ENCODE measurements at regions not wholly inside any gene's neighbourhood (a gene's known extent, or its start where the extent isn't known, plus 50 kb on each side); places are given as distances from the start of the nearest gene placed in this dataset.

DNA sequence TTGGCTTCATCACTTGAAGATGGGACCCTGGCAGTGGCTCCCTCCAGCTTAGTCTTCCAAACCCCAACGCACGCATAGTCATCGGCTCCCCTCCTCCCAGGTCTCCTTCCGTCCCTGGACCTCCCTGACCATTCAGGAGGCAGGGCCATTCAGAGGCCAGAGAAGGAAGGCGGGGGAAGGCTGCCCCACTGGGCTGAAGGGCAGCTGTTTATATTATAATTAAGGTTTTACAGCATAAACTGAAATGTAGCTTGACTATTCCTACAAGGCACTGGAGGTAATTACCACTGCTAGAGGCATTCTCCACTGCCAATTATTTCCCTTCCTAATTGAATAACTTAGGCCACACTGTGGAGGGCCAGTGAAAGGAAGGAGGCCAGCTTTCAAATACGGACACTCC lies 170.6 kb upstream of the PROX1 start:
- Histone ChIP-seq H3K36me3 (ENCODE audit: low read depth) (no peaks in the 10 kb centered on the region), H3K9me3 (no peaks in the 10 kb centered on the region), H3K4me3 (no peak overlapping the region), H3K4me1 (ENCODE audit: low read depth) (no peaks in the 10 kb centered on the region)
- DNase-seq: no peak
- no peak for ATAC-seq
- TF ChIP-seq, protein P1, sequence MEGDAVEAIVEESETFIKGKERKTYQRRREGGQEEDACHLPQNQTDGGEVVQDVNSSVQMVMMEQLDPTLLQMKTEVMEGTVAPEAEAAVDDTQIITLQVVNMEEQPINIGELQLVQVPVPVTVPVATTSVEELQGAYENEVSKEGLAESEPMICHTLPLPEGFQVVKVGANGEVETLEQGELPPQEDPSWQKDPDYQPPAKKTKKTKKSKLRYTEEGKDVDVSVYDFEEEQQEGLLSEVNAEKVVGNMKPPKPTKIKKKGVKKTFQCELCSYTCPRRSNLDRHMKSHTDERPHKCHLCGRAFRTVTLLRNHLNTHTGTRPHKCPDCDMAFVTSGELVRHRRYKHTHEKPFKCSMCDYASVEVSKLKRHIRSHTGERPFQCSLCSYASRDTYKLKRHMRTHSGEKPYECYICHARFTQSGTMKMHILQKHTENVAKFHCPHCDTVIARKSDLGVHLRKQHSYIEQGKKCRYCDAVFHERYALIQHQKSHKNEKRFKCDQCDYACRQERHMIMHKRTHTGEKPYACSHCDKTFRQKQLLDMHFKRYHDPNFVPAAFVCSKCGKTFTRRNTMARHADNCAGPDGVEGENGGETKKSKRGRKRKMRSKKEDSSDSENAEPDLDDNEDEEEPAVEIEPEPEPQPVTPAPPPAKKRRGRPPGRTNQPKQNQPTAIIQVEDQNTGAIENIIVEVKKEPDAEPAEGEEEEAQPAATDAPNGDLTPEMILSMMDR (IDR thresholded peaks at IDR 0.05): no peak
- intact Hi-C loops (cut with DNase I, micrococcal nuclease): no loop called here

DNA sequence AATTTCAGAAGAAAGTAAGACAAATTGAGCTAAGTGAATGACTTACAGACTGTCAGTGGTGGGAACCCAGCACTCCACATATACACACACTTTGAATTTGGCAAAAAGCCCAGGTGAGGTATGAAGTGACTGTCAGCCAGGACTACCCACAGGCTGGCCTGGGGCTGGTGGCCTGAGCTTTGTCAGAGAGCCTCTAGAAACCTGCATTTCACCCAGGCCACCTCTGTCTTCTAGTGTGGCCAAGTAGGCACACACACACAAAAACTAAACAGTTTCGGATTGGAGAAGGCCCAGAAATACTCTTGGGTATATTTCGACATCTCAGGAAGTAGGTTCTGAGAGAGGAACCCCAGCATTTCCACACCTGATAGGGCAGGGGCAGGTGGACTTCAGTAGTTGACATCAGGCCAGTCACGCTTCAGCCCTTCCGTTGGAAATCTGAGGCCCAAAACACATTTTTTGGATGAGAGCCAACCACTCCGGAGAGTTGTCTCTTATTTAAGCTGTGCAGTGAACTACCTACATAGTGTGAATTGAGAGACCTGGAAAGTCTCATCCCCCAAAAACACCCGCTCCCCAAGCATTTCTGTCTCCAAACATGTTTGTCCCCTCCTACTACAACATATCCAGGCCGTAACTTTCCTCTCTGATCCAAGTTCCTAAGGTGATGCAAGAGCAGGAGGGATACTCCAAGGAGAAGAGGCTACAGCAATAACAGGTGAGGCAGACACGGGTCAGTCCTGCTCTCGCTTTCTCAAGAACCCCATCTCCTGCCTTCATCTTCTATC lies 167.2 kb upstream of the PROX1 start:
- no peak for ATAC-seq
- H3K4me3 ChIP-seq: no peak overlapping the region
- TF ChIP-seq, protein P1 (IDR thresholded peaks at IDR 0.05): no peak
- H3K36me3 ChIP-seq (ENCODE audit: low read depth): no peaks in the 10 kb centered on the region
- H3K4me1 ChIP-seq (ENCODE audit: low read depth): no peaks in the 10 kb centered on the region
- DNase-seq: no peak
- H3K9me3 ChIP-seq: no peaks in the 10 kb centered on the region
- intact Hi-C loops (cut with DNase I, micrococcal nuclease): no loop called here

DNA sequence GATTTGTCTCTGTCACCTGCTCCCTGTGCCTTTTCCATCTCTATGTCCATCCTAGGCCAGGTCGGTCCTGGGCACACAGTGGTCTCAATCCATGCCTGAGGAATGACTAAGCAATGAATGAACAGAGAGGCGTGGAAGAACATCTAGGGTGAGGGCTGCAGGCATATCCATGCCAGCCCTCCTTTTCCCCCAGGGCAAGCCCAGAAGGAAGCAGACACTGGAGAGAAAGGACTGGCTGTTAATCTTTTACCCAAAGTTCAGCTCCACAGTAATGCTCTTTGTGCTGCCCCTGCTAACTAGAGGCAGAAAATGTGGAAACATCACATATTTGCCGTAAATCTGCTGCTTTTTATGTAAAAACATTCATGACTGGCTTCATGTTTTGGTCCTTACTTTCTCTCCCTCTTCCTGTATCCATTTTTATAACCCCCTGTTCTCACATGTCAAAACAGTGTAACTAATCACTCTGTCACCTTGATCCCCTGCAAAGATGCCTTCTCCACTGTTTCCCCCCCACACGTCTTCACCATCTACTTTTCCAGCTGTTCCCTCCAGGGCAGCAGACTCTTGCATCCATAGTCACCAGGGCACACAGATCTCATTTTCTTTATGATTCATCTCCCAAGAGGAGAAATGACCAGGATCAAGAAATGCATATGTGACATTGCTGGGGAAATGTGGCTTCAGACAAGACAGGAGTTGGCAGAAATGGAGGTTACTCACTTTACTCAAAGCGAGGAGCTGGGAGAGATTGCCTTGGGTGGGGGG lies 166.4 kb upstream of the PROX1 start:
- H3K4me1 ChIP-seq (ENCODE audit: low read depth): no peaks in the 10 kb centered on the region
- ATAC-seq: no peak
- no peaks in the 10 kb centered on the region for H3K36me3 ChIP-seq (ENCODE audit: low read depth)
- TF ChIP-seq, protein P1 (IDR thresholded peaks at IDR 0.05): no peak
- H3K4me3 ChIP-seq: no peak overlapping the region
- DNase-seq: no peak
- intact Hi-C loops (cut with DNase I, micrococcal nuclease): no loop called here
- H3K9me3 ChIP-seq: no peaks in the 10 kb centered on the region

DNA sequence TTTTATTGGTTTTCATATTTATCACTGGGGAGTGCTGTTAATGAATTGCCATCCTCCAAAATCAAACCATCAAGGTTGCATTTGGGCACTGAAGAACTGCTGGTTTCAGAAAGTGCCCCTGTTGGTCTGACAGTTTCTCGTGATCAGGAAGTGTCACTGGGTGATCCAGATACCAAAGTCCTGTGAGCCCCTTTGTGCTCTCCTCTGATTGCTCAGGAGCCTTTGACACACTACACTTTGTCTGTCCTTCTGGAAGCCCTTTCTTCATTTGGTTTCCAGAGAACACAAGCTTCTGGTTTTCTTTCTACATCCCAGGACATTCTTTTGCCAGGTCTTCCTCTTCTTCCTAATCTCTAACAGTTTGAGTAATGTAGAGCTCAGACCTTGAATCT lies 165.8 kb upstream of the PROX1 start:
- no peak for ATAC-seq
- Histone ChIP-seq H3K4me1 (ENCODE audit: low read depth) (no peaks in the 10 kb centered on the region), H3K4me3 (no peak overlapping the region), H3K36me3 (ENCODE audit: low read depth) (no peaks in the 10 kb centered on the region), H3K9me3 (no peaks in the 10 kb centered on the region)
- no peak for DNase-seq
- intact Hi-C loops (cut with DNase I, micrococcal nuclease): no loop called here
- TF ChIP-seq, protein P1 (IDR thresholded peaks at IDR 0.05): no peak

DNA sequence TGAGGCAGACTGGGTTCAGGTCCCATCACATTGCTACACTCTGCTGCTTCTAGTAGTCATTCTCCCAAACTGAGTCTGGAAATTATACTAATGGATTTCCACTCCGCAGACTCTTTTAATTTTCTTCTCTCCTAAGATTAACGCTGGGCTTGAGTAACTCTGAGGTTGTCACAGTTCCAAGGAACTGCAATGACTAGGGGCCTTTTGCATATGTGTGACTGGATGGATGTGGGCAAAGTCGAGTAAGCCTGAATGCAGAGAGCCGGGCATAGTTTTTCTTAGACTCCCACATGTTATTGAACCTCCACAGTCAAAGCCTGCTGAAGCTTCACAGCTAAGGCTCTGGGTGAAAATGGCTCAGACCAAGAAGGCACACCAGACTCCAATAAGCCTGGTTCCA lies 160.9 kb upstream of the PROX1 start:
- TF ChIP-seq, protein P1 (IDR thresholded peaks at IDR 0.05): no peak
- no peak overlapping the region for H3K4me3 ChIP-seq
- ATAC-seq (no peak), DNase-seq (no peak)
- no peaks in the 10 kb centered on the region for H3K36me3 ChIP-seq (ENCODE audit: low read depth)
- no peaks in the 10 kb centered on the region for H3K4me1 ChIP-seq (ENCODE audit: low read depth)
- intact Hi-C loops (cut with DNase I, micrococcal nuclease): no loop called here
- H3K9me3 ChIP-seq: peaks cover 2% of the 10 kb centered on the region

Measured in mucosa of descending colon (tissue), 3 donors.